Bronchial epithelial cell (primary cell): ENCODE measurements at regions not wholly inside any gene's neighbourhood (a gene's known extent, or its start where the extent isn't known, plus 50 kb on each side); places are given as distances from the start of the nearest gene placed in this dataset.

Experiments used
- DNase-seq: peaks from one replicate; pipeline ENCODE4 v3.0.0-alpha.2; 2010; ENCODE audit warnings: low read depth
- FAIRE-seq: peaks from 2 replicates; lab custom pipeline; 2011; peaks lifted over from hg19 to GRCh38; lab: Jason Lieb, UNC
- H3K27me3 ChIP-seq: 2 replicates; pipeline ENCODE4 v1.5.1; 2011; ENCODE audit warnings: low read length; ENCODE audit not compliant: control insufficient read depth, insufficient read depth
- H3K36me3 ChIP-seq: 2 replicates; pipeline ENCODE4 v1.5.1; 2011; ENCODE audit warnings: low read length; ENCODE audit not compliant: control insufficient read depth, insufficient read depth
- H3K4me3 ChIP-seq: 2 replicates; pipeline ENCODE4 v1.5.1; 2011; ENCODE audit warnings: mild to moderate bottlenecking, low read depth, low read length, control low read depth
- CTCF ChIP-seq: IDR thresholded peaks from 2 replicates; pipeline ENCODE4 v1.5.1; 2011; ENCODE audit warnings: mild to moderate bottlenecking, moderate library complexity, low read length, control low read depth, inconsistent platforms; ENCODE audit not compliant: insufficient read depth, severe bottlenecking

- TF ChIP-seq CTCF, result no peak
- H3K27me3 ChIP-seq, result no peaks in the 10 kb centered on the region
- H3K36me3 ChIP-seq, result no peaks in the 10 kb centered on the region
- FAIRE-seq (no peak), DNase-seq (no peak)
- no peak overlapping the region for H3K4me3 ChIP-seq
Measured at GRCh38 chr10:36388166-36388565, 737.2 kb upstream of the ANKRD30A start.

- FAIRE-seq (no peak), DNase-seq (no peak)
- TF ChIP-seq CTCF, result no peak
- H3K27me3 ChIP-seq, result no peaks in the 10 kb centered on the region
- no peaks in the 10 kb centered on the region for H3K36me3 ChIP-seq
- no peak overlapping the region for H3K4me3 ChIP-seq
Measured at GRCh38 chr10:36385693-36386092, 739.7 kb upstream of the ANKRD30A start.

- DNase-seq, result no peak
- H3K27me3 ChIP-seq, result no peaks in the 10 kb centered on the region
- TF ChIP-seq CTCF, result no peak
Measured at GRCh38 chr10:36383349-36383748, 741.3 kb upstream of the FZD8 start.

GRCh38 chr10:36381748-36382147 is 739.7 kb upstream of the FZD8 start:
- H3K27me3 ChIP-seq, result no peaks in the 10 kb centered on the region
- H3K4me3 ChIP-seq, result no peak overlapping the region
- DNase-seq, result no peak
- no peak for FAIRE-seq
- H3K36me3 ChIP-seq, result no peaks in the 10 kb centered on the region
- no peak for TF ChIP-seq CTCF

More at GRCh38 chr10:36383349-36383748, 741.3 kb upstream of the FZD8 start:
- FAIRE-seq, result no peak
- no peaks in the 10 kb centered on the region for H3K36me3 ChIP-seq
- H3K4me3 ChIP-seq, result no peak overlapping the region

- Histone ChIP-seq H3K27me3 (no peaks in the 10 kb centered on the region), H3K4me3 (no peak overlapping the region), H3K36me3 (no peaks in the 10 kb centered on the region)
- no peak for TF ChIP-seq CTCF
- no peak for FAIRE-seq
- no peak for DNase-seq
Measured at GRCh38 chr10:36380538-36380937, 738.4 kb upstream of the FZD8 start.

GRCh38 chr10:36375107-36375506 is 733.0 kb upstream of the FZD8 start:
- FAIRE-seq (no peak), DNase-seq (no peak)
- Histone ChIP-seq H3K36me3 (no peaks in the 10 kb centered on the region), H3K27me3 (no peaks in the 10 kb centered on the region), H3K4me3 (no peak overlapping the region)
- no peak for TF ChIP-seq CTCF
